DOHH2 (cell line): ENCODE measurements at regions not wholly inside any gene's neighbourhood (a gene's known extent, or its start where the extent isn't known, plus 50 kb on each side); places are given as distances from the start of the nearest gene placed in this dataset.
"Not testable (repeated sequence)": the region's sequence is repeated elsewhere in the genome, so short reads cannot be mapped to it uniquely, and the experiment has no call there.

Source experiments
- CTCF ChIP-seq: fragments of 200-600 bp; sonication (generic); IDR thresholded peaks from one replicate; pipeline ENCODE4 v1.5.1; 2014; ENCODE audit warnings: antibody characterized with exemption, mild to moderate bottlenecking, low read depth, low read length; ENCODE audit not compliant: poor library complexity, severe bottlenecking
- EZH2phosphoT487 ChIP-seq: fragments of 200-600 bp; sonication (generic); IDR thresholded peaks from 2 replicates; pipeline ENCODE4 v1.6.1; 2017; ENCODE audit warnings: borderline replicate concordance, mild to moderate bottlenecking, antibody characterized with exemption, low read length, moderate library complexity, mixed read lengths

GRCh38 chr15:31681529-31682259 is 348.6 kb upstream of the CHRNA7 start:
- TF ChIP-seq CTCF, EZH2phosphoT487: not testable (repeated sequence)
